AG10803 (cell line): ENCODE measurements at regions not wholly inside any gene's neighbourhood (a gene's known extent, or its start where the extent isn't known, plus 50 kb on each side); places are given as distances from the start of the nearest gene placed in this dataset.

ENCODE experiments used
- DNase-seq: peaks from one replicate; pipeline ENCODE4 v3.0.0; 2010; ENCODE audit warnings: low read depth
- H3K4me3 ChIP-seq: 2 replicates; pipeline ENCODE4 v1.5.1; 2011; ENCODE audit warnings: mild to moderate bottlenecking, low read length, control low read depth
- TF ChIP-seq, protein P1 (sequence below): conservative IDR thresholded peaks from 2 replicates; pipeline ENCODE4 v1.5.1; 2011; ENCODE audit warnings: mild to moderate bottlenecking, low read length, control low read depth, inconsistent platforms

GRCh38 chr21:28675331-28676041 is 317.2 kb downstream of the LTN1 start:
- TF ChIP-seq, protein P1, sequence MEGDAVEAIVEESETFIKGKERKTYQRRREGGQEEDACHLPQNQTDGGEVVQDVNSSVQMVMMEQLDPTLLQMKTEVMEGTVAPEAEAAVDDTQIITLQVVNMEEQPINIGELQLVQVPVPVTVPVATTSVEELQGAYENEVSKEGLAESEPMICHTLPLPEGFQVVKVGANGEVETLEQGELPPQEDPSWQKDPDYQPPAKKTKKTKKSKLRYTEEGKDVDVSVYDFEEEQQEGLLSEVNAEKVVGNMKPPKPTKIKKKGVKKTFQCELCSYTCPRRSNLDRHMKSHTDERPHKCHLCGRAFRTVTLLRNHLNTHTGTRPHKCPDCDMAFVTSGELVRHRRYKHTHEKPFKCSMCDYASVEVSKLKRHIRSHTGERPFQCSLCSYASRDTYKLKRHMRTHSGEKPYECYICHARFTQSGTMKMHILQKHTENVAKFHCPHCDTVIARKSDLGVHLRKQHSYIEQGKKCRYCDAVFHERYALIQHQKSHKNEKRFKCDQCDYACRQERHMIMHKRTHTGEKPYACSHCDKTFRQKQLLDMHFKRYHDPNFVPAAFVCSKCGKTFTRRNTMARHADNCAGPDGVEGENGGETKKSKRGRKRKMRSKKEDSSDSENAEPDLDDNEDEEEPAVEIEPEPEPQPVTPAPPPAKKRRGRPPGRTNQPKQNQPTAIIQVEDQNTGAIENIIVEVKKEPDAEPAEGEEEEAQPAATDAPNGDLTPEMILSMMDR, result no peak
- H3K4me3 ChIP-seq, result no peak overlapping the region
- peak; percentile 37 for DNase-seq

- no peak for DNase-seq
- TF ChIP-seq, protein P1, result no peak
- no peak overlapping the region for H3K4me3 ChIP-seq
These were observed 317.9 kb downstream of the LTN1 start for GRCh38 chr21:28674763-28675162.

GRCh38 chr21:28671549-28672195 is 321.0 kb downstream of the LTN1 start:
- DNase-seq, result peak; percentile 41
- TF ChIP-seq, protein P1, result no peak
- H3K4me3 ChIP-seq, result no peak overlapping the region

- H3K4me3 ChIP-seq, result no peak overlapping the region
- TF ChIP-seq, protein P1, result no peak
- no peak for DNase-seq
These were observed 322.6 kb downstream of the LTN1 start for GRCh38 chr21:28669971-28670653.

DNA sequence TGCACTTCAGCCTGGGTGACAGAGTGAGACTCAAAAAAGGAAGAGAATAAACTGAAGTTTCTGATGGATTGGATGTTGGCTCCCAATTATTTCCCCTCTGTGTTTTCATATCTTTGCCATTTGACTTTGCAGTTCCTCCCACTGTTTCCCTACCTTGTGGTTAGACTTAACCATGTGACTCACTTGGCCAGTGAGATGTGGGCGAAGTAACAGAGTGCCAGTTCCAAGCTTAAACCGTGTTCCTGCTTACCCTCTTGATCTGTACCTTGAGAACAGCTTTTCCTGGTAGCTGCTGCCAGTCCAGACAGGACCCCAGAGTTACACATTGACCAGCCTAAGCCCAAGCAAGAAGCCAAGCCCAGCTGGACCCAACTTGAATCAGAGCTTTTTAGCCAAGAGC is 323.4 kb downstream of the LTN1 start:
- no peak for DNase-seq
- H3K4me3 ChIP-seq, result no peak overlapping the region
- TF ChIP-seq, protein P1, result no peak

- H3K4me3 ChIP-seq, result no peak overlapping the region
- DNase-seq, result no peak
- TF ChIP-seq, protein P1, result no peak
These were observed 328.9 kb downstream of the LTN1 start for GRCh38 chr21:28663754-28664153.
